Prostate gland (tissue), 2 donors: ENCODE measurements at regions not wholly inside any gene's neighbourhood (a gene's known extent, or its start where the extent isn't known, plus 50 kb on each side); places are given as distances from the start of the nearest gene placed in this dataset.

Source experiments
- CTCF ChIP-seq, 4 experiments: fragments of 200-600 bp in 2 of 4; fragments of 450-650 bp in 2 of 4; sonication (generic) in 2 of 4; IDR thresholded peaks; 1 replicate in 3 of 4; 2 replicates in 1 of 4; pipeline ENCODE4 v1.5.1; 2016 to 2019; ENCODE audit warnings: antibody characterized with exemption in 4 of 4, mild to moderate bottlenecking in 2 of 4, moderate library complexity in 2 of 4
- POLR2A ChIP-seq: fragments of 450-650 bp; IDR thresholded peaks from one replicate; pipeline ENCODE4 v1.6.1; 2016; ENCODE audit warnings: antibody characterized with exemption, mild to moderate bottlenecking

- no peak for TF ChIP-seq POLR2A
- TF ChIP-seq CTCF (IDR thresholded peaks at IDR 0.05): no peak
These were observed 100.1 kb downstream of the YTHDF1 start for GRCh38 chr20:63115651-63116411.
